HepG2 (cell line): ENCODE measurements at regions not wholly inside any gene's neighbourhood (a gene's known extent, or its start where the extent isn't known, plus 50 kb on each side); places are given as distances from the start of the nearest gene placed in this dataset.
"Not testable (repeated sequence)": the region's sequence is repeated elsewhere in the genome, so short reads cannot be mapped to it uniquely, and the experiment has no call there.

Source experiments
- ATAC-seq: fragments of 200-7000 bp; cut with Tn5 transposase; 3 replicates; pipeline ENCODE4 v1.9.1; 2020; ENCODE audit warnings: mild to moderate bottlenecking, moderate library complexity
- BruUV-seq: library from RNA; stranded (reverse); fragments of 400-500 nt; replicated peaks from 2 replicates; lab custom pipeline; 2021; lab: Mats Ljungman, UMichigan
- CTCF ChIA-PET: fragments of 300-600 bp; formaldehyde crosslinking; extraction: SDS; loops from one replicate; lab custom pipeline; 2021; ENCODE audit warnings: low total read pairs, inconsistent platforms, low intra/inter-chr PET ratio; lab: Yijun Ruan, JAX
- POLR2A ChIA-PET: fragments of 350-600 bp; sonication (Branson Sonifier 250); formaldehyde crosslinking; loops from one replicate; lab custom pipeline; 2020; ENCODE audit warnings: antibody characterized with exemption, inconsistent platforms; lab: Yijun Ruan, JAX
- DNase-seq: peaks from one replicate; pipeline ENCODE4 v3.0.0-alpha.2; 2015; ENCODE audit warnings: low spot score
- FAIRE-seq: peaks from 3 replicates; lab custom pipeline; 2011; peaks lifted over from hg19 to GRCh38; lab: Jason Lieb, UNC
- H2AFZ ChIP-seq: one replicate; pipeline ENCODE4 v1.6.1; 2011; ENCODE audit warnings: low read length, inconsistent platforms
- H3K27ac ChIP-seq: fragments of 300-600 bp; 3 replicates; pipeline ENCODE4 v1.8.0; 2011; ENCODE audit warnings: mixed run types, mild to moderate bottlenecking, mixed read lengths, low read length, inconsistent platforms; ENCODE audit not compliant: insufficient read depth; ENCODE audit errors: extremely low read length
- H3K27me3 ChIP-seq, 2 experiments: fragments of 200-600 bp in 1 of 2; 2 replicates in 1 of 2; 3 replicates in 1 of 2; pipeline versions ENCODE4 v1.6.0 to v1.8.0; 2011; ENCODE audit warnings: low read length in 2 of 2, mild to moderate bottlenecking in 2 of 2, moderate library complexity in 2 of 2, inconsistent platforms in 1 of 2; ENCODE audit not compliant: insufficient read depth in 2 of 2, control insufficient read depth in 1 of 2
- H3K36me3 ChIP-seq, 2 experiments: fragments of 200-600 bp in 1 of 2; replicated peaks in 1 of 2; 2 replicates in 1 of 2; 3 replicates in 1 of 2; pipeline versions ENCODE4 v1.5.1 to v1.8.0; 2011; ENCODE audit warnings: low read length in 2 of 2, inconsistent platforms in 1 of 2; ENCODE audit not compliant: insufficient read depth in 2 of 2, control insufficient read depth in 1 of 2
- H3K4me1 ChIP-seq: 2 replicates; pipeline ENCODE4 v1.5.1; 2012; ENCODE audit warnings: low read length, inconsistent platforms; ENCODE audit not compliant: insufficient read depth
- H3K4me2 ChIP-seq: 2 replicates; pipeline ENCODE4 v1.6.0; 2011; ENCODE audit warnings: low read depth, low read length, inconsistent platforms
- H3K4me3 ChIP-seq, 3 experiments: fragments of 200-600 bp in 1 of 3; sonication (generic), shearing (Covaris generic) in 1 of 3; replicated peaks in 1 of 3; 2 replicates each; pipeline ENCODE4 v1.5.1; 2011 to 2016; ENCODE audit warnings: low read length in 3 of 3, inconsistent platforms in 2 of 3, low read depth in 2 of 3, mild to moderate bottlenecking in 2 of 3, control low read depth in 1 of 3, mixed read lengths in 1 of 3; ENCODE audit not compliant: insufficient read depth in 1 of 3
- H3K79me2 ChIP-seq: one replicate; pipeline ENCODE4 v1.6.1; 2011; ENCODE audit warnings: low read length, inconsistent platforms; ENCODE audit not compliant: insufficient read depth
- H3K9ac ChIP-seq: 2 replicates; pipeline ENCODE4 v1.6.0; 2011; ENCODE audit warnings: mild to moderate bottlenecking, low read depth, low read length, inconsistent platforms; ENCODE audit not compliant: insufficient read depth
- H3K9me3 ChIP-seq: 2 replicates; pipeline ENCODE4 v1.5.1; 2012; ENCODE audit warnings: mild to moderate bottlenecking, low read length
- H4K20me1 ChIP-seq: 2 replicates; pipeline ENCODE4 v1.6.0; 2011; ENCODE audit warnings: inconsistent platforms, mild to moderate bottlenecking, low read length, moderate library complexity; ENCODE audit not compliant: insufficient read depth
- CBX1 ChIP-seq: IDR thresholded peaks from one replicate; pipeline ENCODE4 v1.6.1; 2016; ENCODE audit warnings: antibody characterized with exemption, low read depth
- HOXA5 ChIP-seq: sonication (generic); formaldehyde crosslinking; IDR thresholded peaks from 2 replicates; pipeline ENCODE4 v1.4.0; 2020; ENCODE audit warnings: missing genetic modification reagents
- RXRB ChIP-seq: IDR thresholded peaks from 2 replicates; pipeline ENCODE4 v1.6.1; 2016; ENCODE audit warnings: borderline replicate concordance, missing genetic modification reagents, missing compliant biosample characterization
- TOE1 ChIP-seq: sonication (generic); formaldehyde crosslinking; IDR thresholded peaks from 2 replicates; pipeline ENCODE4 v1.4.0; 2020; ENCODE audit warnings: mild to moderate bottlenecking, missing genetic modification reagents
- ZC3H13 ChIP-seq: sonication (generic); formaldehyde crosslinking; IDR thresholded peaks from 2 replicates; pipeline ENCODE4 v1.8.1; 2023; ENCODE audit warnings: mild to moderate bottlenecking, missing genetic modification reagents, moderate library complexity
- ZNF12 ChIP-seq: sonication (generic); formaldehyde crosslinking; IDR thresholded peaks from 2 replicates; pipeline ENCODE4 v1.5.0; 2020; ENCODE audit warnings: missing genetic modification reagents
- ZNF629 ChIP-seq: sonication (generic); formaldehyde crosslinking; conservative IDR thresholded peaks from 2 replicates; pipeline ENCODE4 v1.5.0; 2020; ENCODE audit warnings: missing genetic modification reagents
- ZNF761 ChIP-seq: sonication (generic); formaldehyde crosslinking; conservative IDR thresholded peaks from 2 replicates; pipeline ENCODE4 v1.4.0; 2020; ENCODE audit warnings: mild to moderate bottlenecking, missing genetic modification reagents
- WGBS: methylation state at CpG from one replicate; pipeline ENCODE4 v1.1.6; 2017; ENCODE audit warnings: low lambda C conversion rate; 5-methylcytosine and 5-hydroxymethylcytosine counted together
- in situ Hi-C: cut with HindIII; loops from 2 replicates; pipeline ENCODE4 v1.10.0; 2017; ENCODE audit warnings: low pct_unique_long_range_greater_than_20kb; ENCODE audit not compliant: extremely low pct_ligation_motif_present
- intact Hi-C: fragments of 100-400 bp; cut with micrococcal nuclease; formaldehyde crosslinking; loops from one replicate; pipeline ENCODE4 v1.10.0; 2022; ENCODE audit not compliant: unreplicated experiment
- TF ChIP-seq, protein P1 (sequence below): sonication (generic); formaldehyde crosslinking; IDR thresholded peaks from 2 replicates; pipeline ENCODE4 v1.4.0; 2020; ENCODE audit warnings: missing genetic modification reagents, borderline replicate concordance
- TF ChIP-seq, protein P2 (sequence below): IDR thresholded peaks from 2 replicates; pipeline ENCODE4 v1.6.1; 2012; ENCODE audit warnings: low read length, improper control_type of control experiment
- TF ChIP-seq, protein P3 (sequence below): sonication (generic); formaldehyde crosslinking; IDR thresholded peaks from 2 replicates; pipeline ENCODE4 v1.4.0; 2020; ENCODE audit warnings: mild to moderate bottlenecking, missing genetic modification reagents
- TF ChIP-seq, protein P4 (sequence below): IDR thresholded peaks from 2 replicates; pipeline ENCODE4 v1.6.1; 2016; ENCODE audit warnings: control low read depth

DNA sequence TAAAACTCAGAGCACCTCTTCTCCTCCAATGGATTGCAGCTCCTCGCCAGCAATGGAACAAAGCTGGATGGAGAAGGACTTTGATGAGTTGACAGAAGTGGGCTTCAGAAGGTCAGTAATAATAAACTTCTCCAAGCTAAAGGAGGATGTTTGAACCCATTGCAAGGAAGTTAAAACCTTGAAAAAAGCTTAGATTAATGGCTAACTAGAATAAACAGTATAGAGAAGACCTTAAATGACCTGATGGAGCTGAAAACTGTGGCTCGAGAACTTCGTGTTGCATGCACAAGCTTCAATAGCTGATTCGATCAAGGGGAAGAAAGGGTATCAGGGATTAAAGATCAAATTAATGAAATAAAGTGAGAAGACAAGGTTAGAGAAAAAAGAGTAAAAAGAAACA lies 112.3 kb upstream of the PIK3R1 start:
- FAIRE-seq, H2AFZ ChIP-seq, intact Hi-C loops, H3K36me3 ChIP-seq, H3K79me2 ChIP-seq, H3K4me3 ChIP-seq, H3K27ac ChIP-seq, CTCF ChIA-PET, POLR2A ChIA-PET, DNase-seq, ATAC-seq, BruUV-seq, H3K9me3 ChIP-seq, H3K27me3 ChIP-seq, H4K20me1 ChIP-seq, H3K9ac ChIP-seq, in situ Hi-C loops: not testable (repeated sequence)
- WGBS: 15% methylated on average over 4 of the region's 4 CpGs
- Histone ChIP-seq H3K4me1 (peaks cover 17% of the 10 kb centered on the region; the same call in 1 of the 2 replicates), H3K4me2 (peak overlapping the region; percentile 5; the same call in 1 of the 2 replicates)
- peak; percentile 56 for TF ChIP-seq ZNF629 (CRISPR knock-in tag)
- peak; percentile 62 for TF ChIP-seq RXRB (CRISPR knock-in tag)
- TF ChIP-seq, protein P1, sequence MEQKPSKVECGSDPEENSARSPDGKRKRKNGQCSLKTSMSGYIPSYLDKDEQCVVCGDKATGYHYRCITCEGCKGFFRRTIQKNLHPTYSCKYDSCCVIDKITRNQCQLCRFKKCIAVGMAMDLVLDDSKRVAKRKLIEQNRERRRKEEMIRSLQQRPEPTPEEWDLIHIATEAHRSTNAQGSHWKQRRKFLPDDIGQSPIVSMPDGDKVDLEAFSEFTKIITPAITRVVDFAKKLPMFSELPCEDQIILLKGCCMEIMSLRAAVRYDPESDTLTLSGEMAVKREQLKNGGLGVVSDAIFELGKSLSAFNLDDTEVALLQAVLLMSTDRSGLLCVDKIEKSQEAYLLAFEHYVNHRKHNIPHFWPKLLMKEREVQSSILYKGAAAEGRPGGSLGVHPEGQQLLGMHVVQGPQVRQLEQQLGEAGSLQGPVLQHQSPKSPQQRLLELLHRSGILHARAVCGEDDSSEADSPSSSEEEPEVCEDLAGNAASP (CRISPR knock-in tag): peak; percentile 88; the same call in 1 of the 2 replicates

DNA sequence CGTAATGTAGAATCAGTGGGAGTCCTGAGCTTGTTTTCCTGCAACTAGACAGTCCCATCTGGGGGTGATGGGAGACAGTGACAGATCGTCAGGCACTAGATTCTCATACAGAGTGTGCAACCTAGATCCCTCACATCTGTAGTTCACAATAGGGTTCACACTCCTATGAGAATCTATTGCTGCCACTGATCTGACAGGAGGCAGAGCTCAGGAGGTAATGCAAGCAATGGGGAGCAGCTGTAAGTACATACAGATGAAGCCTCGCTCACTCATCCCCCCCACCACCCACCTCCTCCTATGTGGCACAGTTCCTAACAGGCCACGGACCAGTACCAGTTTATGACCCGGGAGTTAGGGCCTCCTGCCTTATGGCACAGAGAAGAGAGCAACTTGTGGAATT lies 116.2 kb upstream of the PIK3R1 start:
- in situ Hi-C loops: no loop called here
- Histone ChIP-seq H4K20me1 (no peaks in the 10 kb centered on the region), H3K27ac (no peak overlapping the region), H3K27me3 (no peaks in the 10 kb centered on the region), H3K4me2 (no peak overlapping the region), H3K9ac (no peak overlapping the region), H3K36me3 (no peaks in the 10 kb centered on the region), H2AFZ (no peak overlapping the region), H3K4me1 (peaks cover 17% of the 10 kb centered on the region; the same call in 1 of the 2 replicates), H3K9me3 (no peaks in the 10 kb centered on the region), H3K79me2 (no peaks in the 10 kb centered on the region), H3K4me3 (no peak overlapping the region)
- 38% methylated on average over 5 of the region's 5 CpGs for WGBS
- ATAC-seq (no peak), DNase-seq (no peak), FAIRE-seq (no peak)
- no TSS peak for BruUV-seq
- intact Hi-C loops: no loop called here
- POLR2A ChIA-PET: no interaction called here
- CTCF ChIA-PET: no interaction called here
- TF ChIP-seq ZNF761 (CRISPR knock-in tag) (no peak), CBX1 (no peak), ZNF12 (CRISPR knock-in tag) (no peak), TOE1 (CRISPR knock-in tag) (no peak), HOXA5 (no peak), ZC3H13 (no peak)
- TF ChIP-seq, protein P2, sequence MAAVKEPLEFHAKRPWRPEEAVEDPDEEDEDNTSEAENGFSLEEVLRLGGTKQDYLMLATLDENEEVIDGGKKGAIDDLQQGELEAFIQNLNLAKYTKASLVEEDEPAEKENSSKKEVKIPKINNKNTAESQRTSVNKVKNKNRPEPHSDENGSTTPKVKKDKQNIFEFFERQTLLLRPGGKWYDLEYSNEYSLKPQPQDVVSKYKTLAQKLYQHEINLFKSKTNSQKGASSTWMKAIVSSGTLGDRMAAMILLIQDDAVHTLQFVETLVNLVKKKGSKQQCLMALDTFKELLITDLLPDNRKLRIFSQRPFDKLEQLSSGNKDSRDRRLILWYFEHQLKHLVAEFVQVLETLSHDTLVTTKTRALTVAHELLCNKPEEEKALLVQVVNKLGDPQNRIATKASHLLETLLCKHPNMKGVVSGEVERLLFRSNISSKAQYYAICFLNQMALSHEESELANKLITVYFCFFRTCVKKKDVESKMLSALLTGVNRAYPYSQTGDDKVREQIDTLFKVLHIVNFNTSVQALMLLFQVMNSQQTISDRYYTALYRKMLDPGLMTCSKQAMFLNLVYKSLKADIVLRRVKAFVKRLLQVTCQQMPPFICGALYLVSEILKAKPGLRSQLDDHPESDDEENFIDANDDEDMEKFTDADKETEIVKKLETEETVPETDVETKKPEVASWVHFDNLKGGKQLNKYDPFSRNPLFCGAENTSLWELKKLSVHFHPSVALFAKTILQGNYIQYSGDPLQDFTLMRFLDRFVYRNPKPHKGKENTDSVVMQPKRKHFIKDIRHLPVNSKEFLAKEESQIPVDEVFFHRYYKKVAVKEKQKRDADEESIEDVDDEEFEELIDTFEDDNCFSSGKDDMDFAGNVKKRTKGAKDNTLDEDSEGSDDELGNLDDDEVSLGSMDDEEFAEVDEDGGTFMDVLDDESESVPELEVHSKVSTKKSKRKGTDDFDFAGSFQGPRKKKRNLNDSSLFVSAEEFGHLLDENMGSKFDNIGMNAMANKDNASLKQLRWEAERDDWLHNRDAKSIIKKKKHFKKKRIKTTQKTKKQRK: no peak
- TF ChIP-seq, protein P3, sequence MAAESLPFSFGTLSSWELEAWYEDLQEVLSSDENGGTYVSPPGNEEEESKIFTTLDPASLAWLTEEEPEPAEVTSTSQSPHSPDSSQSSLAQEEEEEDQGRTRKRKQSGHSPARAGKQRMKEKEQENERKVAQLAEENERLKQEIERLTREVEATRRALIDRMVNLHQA (CRISPR knock-in tag): no peak
- TF ChIP-seq, protein P4, sequence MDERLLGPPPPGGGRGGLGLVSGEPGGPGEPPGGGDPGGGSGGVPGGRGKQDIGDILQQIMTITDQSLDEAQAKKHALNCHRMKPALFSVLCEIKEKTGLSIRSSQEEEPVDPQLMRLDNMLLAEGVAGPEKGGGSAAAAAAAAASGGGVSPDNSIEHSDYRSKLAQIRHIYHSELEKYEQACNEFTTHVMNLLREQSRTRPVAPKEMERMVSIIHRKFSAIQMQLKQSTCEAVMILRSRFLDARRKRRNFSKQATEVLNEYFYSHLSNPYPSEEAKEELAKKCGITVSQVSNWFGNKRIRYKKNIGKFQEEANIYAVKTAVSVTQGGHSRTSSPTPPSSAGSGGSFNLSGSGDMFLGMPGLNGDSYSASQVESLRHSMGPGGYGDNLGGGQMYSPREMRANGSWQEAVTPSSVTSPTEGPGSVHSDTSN (CRISPR knock-in tag): no peak
